ENCODE measurements at regions not wholly inside any gene's neighbourhood (a gene's known extent, or its start where the extent isn't known, plus 50 kb on each side); places are given as distances from the start of the nearest gene placed in this dataset.

DNA sequence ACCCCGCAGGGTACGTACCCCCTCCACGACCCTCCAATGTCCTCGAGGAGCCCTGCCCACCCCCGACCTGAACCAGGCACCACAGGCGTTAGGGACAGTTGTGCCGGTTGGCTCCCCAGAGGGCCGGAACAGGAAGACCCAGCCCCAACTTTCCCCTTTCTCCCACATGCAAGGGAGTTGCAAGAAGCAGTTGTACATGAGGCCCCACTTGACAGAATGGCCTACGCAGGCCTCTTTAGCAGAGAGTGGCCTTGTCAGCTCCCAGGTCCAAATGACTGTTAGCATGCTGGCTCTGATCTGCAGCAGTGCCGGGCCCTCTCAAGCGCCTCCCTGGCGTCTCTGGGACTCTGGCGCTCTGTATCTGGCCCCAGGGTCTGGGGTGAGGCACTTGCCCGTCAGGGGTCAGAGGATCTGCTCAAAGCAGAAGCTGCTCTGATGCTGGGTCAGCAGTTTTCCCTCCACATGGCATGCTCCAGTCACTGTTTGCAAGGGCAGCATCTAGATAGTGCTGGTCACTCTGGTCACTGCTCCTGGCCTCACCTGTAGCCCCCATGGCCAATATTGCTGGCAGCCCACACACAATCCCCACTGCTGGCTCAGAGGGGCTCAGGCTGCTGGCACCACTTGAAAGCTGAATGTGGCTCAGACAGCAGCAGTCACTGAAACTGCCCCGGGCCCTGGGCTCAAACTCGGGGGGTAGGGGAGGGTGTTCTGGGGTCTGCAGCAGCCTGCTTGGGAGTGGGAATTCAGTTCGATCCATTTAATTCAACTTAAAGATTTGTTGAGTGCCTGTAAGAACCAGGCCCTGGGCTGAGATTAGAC lies 254.5 kb downstream of the FAM43A start:
- TF ChIP-seq EZH2 (optimal IDR thresholded peaks at IDR 0.05; ENCODE audit: low read depth, low read length) (no peak), CTCF (IDR thresholded peaks at IDR 0.05; ENCODE audit: low read length) (no peak), EZH2phosphoT487 (IDR thresholded peaks at IDR 0.05; ENCODE audit: low read length) (no peak)

All from MM.1S (cell line).